Peyer's patch (tissue), 4 donors: ENCODE measurements at regions not wholly inside any gene's neighbourhood (a gene's known extent, or its start where the extent isn't known, plus 50 kb on each side); places are given as distances from the start of the nearest gene placed in this dataset.

Experiments used
- CTCF ChIP-seq, 6 experiments: fragments of 450-650 bp in 4 of 6; fragments of 200-600 bp in 2 of 6; sonication (generic) in 1 of 6; IDR thresholded peaks; one replicate each; pipeline ENCODE4 v1.5.1; 2017 to 2019; ENCODE audit warnings: antibody characterized with exemption in 6 of 6, mild to moderate bottlenecking in 3 of 6, moderate library complexity in 1 of 6
- POLR2A ChIP-seq, 2 donors: fragments of 450-650 bp; IDR thresholded peaks; one replicate each; pipeline ENCODE4 v1.5.1; 2017; ENCODE audit warnings: antibody characterized with exemption in 2 of 2, mild to moderate bottlenecking in 2 of 2, moderate library complexity in 2 of 2

DNA sequence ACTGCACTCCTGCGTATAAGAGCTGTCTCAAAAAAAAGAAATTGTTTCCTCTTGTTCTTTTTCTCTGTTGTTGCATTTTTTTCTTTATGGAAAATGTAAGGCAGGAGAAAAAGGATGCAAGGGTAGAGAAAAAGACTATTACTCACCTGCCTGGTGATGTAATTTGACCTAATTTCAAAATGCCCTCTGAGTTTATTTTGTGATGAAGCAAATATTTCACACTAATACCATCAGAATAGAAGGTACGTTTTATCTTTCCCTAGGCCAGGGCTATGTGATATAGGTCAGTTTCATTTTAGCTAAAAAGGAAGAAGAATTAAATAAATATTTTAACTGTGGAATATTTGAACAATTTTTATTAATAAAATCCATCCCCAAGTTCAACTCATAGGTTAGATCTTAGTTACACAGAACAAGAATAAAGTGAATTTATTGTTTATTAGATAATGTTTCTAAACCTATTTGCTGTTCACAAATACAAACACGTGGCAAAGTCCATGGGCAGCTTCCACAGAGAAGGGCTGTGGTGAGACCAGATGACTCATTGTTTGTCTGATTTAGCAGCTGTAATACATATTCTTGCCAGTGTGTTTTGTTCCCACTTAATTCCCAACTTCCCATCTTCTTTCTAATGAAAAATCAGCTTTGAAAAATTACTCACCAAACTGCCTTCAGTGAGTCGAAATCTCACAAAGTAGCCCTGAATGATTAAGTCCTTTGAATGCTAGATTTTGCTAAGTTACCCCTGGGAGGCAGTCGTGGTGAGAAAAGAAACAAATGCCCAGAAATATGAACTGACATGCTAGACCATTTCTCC, 52.8 kb upstream of the CCDC112 start:
- TF ChIP-seq CTCF (IDR thresholded peaks at IDR 0.05) = peak in 3 of 6 experiments; percentile 44 to 58 (median 53)
- TF ChIP-seq POLR2A (IDR thresholded peaks at IDR 0.05) = no peak
